ENCODE measurements at regions not wholly inside any gene's neighbourhood (a gene's known extent, or its start where the extent isn't known, plus 50 kb on each side); places are given as distances from the start of the nearest gene placed in this dataset.

GRCh38 chr14:30427846-30428245 is 131.1 kb upstream of the G2E3 start:
- TF ChIP-seq CTCF (conservative IDR thresholded peaks at IDR 0.05; ENCODE audit: low read depth, low read length) (no peak), EZH2phosphoT487 (IDR thresholded peaks at IDR 0.05; ENCODE audit: borderline replicate concordance, low read length) (no peak)
